ENCODE measurements at regions not wholly inside any gene's neighbourhood (a gene's known extent, or its start where the extent isn't known, plus 50 kb on each side); places are given as distances from the start of the nearest gene placed in this dataset.

DNA sequence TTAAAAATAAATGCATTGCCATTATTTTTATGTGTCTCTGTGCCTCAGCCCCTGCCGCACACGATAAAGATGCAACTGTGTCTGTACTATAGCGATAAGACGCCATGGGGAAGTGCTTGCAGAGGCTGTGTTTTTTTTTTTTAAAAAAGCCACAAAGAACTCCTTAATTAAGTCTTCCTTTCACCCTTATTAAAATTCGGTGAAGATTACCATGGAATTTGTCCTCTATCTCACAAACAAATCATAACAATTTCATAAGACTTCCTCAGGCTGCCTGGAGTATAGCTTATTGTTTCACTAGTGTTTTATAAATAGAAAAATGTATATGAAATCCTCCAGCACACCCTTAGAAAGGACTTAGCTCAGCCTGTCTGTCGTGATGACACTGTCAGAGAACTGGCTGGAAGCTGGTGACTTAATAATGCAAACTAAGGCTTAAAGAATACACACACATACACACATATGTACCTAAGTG, 374.8 kb upstream of the SLCO3A1 start:
- TF ChIP-seq, protein P1, sequence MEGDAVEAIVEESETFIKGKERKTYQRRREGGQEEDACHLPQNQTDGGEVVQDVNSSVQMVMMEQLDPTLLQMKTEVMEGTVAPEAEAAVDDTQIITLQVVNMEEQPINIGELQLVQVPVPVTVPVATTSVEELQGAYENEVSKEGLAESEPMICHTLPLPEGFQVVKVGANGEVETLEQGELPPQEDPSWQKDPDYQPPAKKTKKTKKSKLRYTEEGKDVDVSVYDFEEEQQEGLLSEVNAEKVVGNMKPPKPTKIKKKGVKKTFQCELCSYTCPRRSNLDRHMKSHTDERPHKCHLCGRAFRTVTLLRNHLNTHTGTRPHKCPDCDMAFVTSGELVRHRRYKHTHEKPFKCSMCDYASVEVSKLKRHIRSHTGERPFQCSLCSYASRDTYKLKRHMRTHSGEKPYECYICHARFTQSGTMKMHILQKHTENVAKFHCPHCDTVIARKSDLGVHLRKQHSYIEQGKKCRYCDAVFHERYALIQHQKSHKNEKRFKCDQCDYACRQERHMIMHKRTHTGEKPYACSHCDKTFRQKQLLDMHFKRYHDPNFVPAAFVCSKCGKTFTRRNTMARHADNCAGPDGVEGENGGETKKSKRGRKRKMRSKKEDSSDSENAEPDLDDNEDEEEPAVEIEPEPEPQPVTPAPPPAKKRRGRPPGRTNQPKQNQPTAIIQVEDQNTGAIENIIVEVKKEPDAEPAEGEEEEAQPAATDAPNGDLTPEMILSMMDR (IDR thresholded peaks at IDR 0.05; ENCODE audit: low read depth, low read length, missing input control), result no peak
- TF ChIP-seq ZBTB33 (IDR thresholded peaks at IDR 0.05) (no peak), RAD21 (IDR thresholded peaks at IDR 0.05) (no peak), FOXA1 (IDR thresholded peaks at IDR 0.05) (no peak), SP1 (IDR thresholded peaks at IDR 0.05) (no peak), GABPA (IDR thresholded peaks at IDR 0.05 in 1 of 2, conservative IDR thresholded peaks at IDR 0.05 in 1 of 2) (no peak), JUND (IDR thresholded peaks at IDR 0.05) (no peak)
- TF ChIP-seq, protein P2, sequence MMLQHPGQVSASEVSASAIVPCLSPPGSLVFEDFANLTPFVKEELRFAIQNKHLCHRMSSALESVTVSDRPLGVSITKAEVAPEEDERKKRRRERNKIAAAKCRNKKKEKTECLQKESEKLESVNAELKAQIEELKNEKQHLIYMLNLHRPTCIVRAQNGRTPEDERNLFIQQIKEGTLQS (IDR thresholded peaks at IDR 0.05), result no peak
